ENCODE measurements at regions not wholly inside any gene's neighbourhood (a gene's known extent, or its start where the extent isn't known, plus 50 kb on each side); places are given as distances from the start of the nearest gene placed in this dataset.

DNA sequence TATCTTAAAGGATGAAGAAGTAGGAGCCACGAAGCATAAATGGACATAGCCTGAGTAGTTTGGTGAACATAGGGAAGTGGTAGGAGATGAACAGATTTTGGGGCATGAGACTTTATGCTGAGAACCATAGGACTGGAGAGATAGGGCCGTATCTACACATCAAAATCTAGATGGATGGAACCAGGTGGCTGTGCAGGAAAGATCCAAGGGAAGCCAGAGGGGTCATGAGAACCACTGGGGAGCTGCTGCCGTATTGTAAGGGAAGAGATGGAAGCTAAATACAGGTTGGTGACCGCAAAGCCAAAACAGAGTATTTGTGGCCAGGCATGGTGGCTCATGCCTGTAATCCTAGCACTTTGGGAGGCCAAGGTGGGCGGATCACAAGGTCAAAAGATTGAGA lies 124.3 kb downstream of the TRIB2 start:
- no peak for TF ChIP-seq EZH2 (IDR thresholded peaks at IDR 0.05; ENCODE audit: insufficient read depth, poor library complexity, severe bottlenecking)
- no peak for TF ChIP-seq EZH2phosphoT487 (IDR thresholded peaks at IDR 0.05; ENCODE audit: insufficient read depth, low read depth)

All from GM23248 (cell line).